Cardiac septum (tissue), 1 donor: ENCODE measurements at regions not wholly inside any gene's neighbourhood (a gene's known extent, or its start where the extent isn't known, plus 50 kb on each side); places are given as distances from the start of the nearest gene placed in this dataset.

Source experiments
- DNase-seq: peaks from one replicate; pipeline ENCODE4 v3.0.0-alpha.2; 2020; ENCODE audit warnings: low spot score
- intact Hi-C: fragments of 100-400 bp; cut with DNase I; formaldehyde crosslinking; loops from one replicate; pipeline ENCODE4 v1.14.0; 2022
- donor health status: DM: no; HTN: no; CAD: no.

GRCh38 chr14:76599559-76600287, 161.5 kb upstream of the VASH1 start:
- intact Hi-C loops, result no loop called here
- no peak for DNase-seq

- intact Hi-C loops, result no loop called here
- no peak for DNase-seq
Observed at GRCh38 chr14:76603713-76604112, 157.6 kb upstream of the VASH1 start.

GRCh38 chr14:76607510-76607909, 153.8 kb upstream of the VASH1 start:
- intact Hi-C loops, result no loop called here
- DNase-seq, result no peak

- no peak for DNase-seq
- intact Hi-C loops, result no loop called here
Observed at GRCh38 chr14:76612654-76613053, 148.6 kb upstream of the VASH1 start.

GRCh38 chr14:76613616-76614015, 147.7 kb upstream of the VASH1 start:
- intact Hi-C loops, result no loop called here
- DNase-seq, result no peak

- no peak for DNase-seq
- intact Hi-C loops, result no loop called here
Observed at GRCh38 chr14:76615331-76615730, 145.9 kb upstream of the VASH1 start.

GRCh38 chr14:76617440-76617839, 143.8 kb upstream of the VASH1 start:
- intact Hi-C loops, result no loop called here
- no peak for DNase-seq

GRCh38 chr14:76636602-76637001, 124.7 kb upstream of the VASH1 start:
- intact Hi-C loops, result no loop called here
- no peak for DNase-seq

GRCh38 chr14:76638841-76639240, 122.4 kb upstream of the VASH1 start:
- DNase-seq, result no peak
- intact Hi-C loops, result no loop called here

GRCh38 chr14:76639606-76640229, 121.5 kb upstream of the VASH1 start:
- DNase-seq, result no peak
- intact Hi-C loops, result loop anchor here (10.0 kb wide), 1 partner anchor 585 kb away; no protein-coding TSS in a partner anchor

GRCh38 chr14:76640923-76641395, 120.3 kb upstream of the VASH1 start:
- intact Hi-C loops, result loop anchor here (10.0 kb wide), 1 partner anchor 586 kb away; no protein-coding TSS in a partner anchor

GRCh38 chr14:76641541-76641940, 119.7 kb upstream of the VASH1 start:
- DNase-seq, result no peak
- intact Hi-C loops, result loop anchor here (10.0 kb wide), 1 partner anchor 587 kb away; no protein-coding TSS in a partner anchor

More at GRCh38 chr14:76640923-76641395, 120.3 kb upstream of the VASH1 start:
- no peak for DNase-seq

- intact Hi-C loops, result loop anchor here (2.0 to 10.0 kb wide), 2 partner anchors 187 to 589 kb away; no protein-coding TSS in a partner anchor
- DNase-seq, result no peak
Observed at GRCh38 chr14:76643887-76644286, 117.4 kb upstream of the VASH1 start.

GRCh38 chr14:76644855-76645518, 116.3 kb upstream of the VASH1 start:
- no peak for DNase-seq
- intact Hi-C loops, result loop anchor here (2.0 to 10.0 kb wide), 2 partner anchors 188 to 590 kb away; no protein-coding TSS in a partner anchor

- intact Hi-C loops, result loop anchor here (10.0 kb wide), 1 partner anchor 593 kb away; no protein-coding TSS in a partner anchor
- no peak for DNase-seq
Observed at GRCh38 chr14:76647697-76648298, 113.5 kb upstream of the VASH1 start.

- no peak for DNase-seq
- intact Hi-C loops, result no loop called here
Observed at GRCh38 chr14:76651410-76652055, 109.7 kb upstream of the VASH1 start.

GRCh38 chr14:76653875-76654572, 107.2 kb upstream of the VASH1 start:
- intact Hi-C loops, result no loop called here
- DNase-seq, result no peak

GRCh38 chr14:76654573-76655108, 106.6 kb upstream of the VASH1 start:
- intact Hi-C loops, result no loop called here
- DNase-seq, result no peak

- intact Hi-C loops, result no loop called here
- no peak for DNase-seq
Observed at GRCh38 chr14:76655331-76655730, 105.9 kb upstream of the VASH1 start.
